CD4-positive, CD25-positive, alpha-beta regulatory T cell (primary cell): ENCODE measurements at regions not wholly inside any gene's neighbourhood (a gene's known extent, or its start where the extent isn't known, plus 50 kb on each side); places are given as distances from the start of the nearest gene placed in this dataset.

Experiments
- ATAC-seq, 2 donors: fragments of 150-1000 bp; cut with Tn5 transposase; one replicate each; pipeline ENCODE4 v1.10.0; 2021; ENCODE audit warnings: low read depth in 2 of 2, moderate number of reproducible peaks in 2 of 2, moderate library complexity in 1 of 2
- DNase-seq, 3 donors: peaks; one replicate each; pipeline versions ENCODE4 v3.0.0 to v3.0.0-alpha.2; 2012 to 2022; ENCODE audit warnings: mixed read lengths in 1 of 3
- H3K27ac ChIP-seq: one replicate; pipeline ENCODE4 v1.7.0; 2013; ENCODE audit warnings: mild to moderate bottlenecking, low read length; ENCODE audit not compliant: insufficient read depth, poor library complexity, severe bottlenecking
- H3K27me3 ChIP-seq: one replicate; pipeline ENCODE4 v1.7.0; 2013; ENCODE audit warnings: low read length; ENCODE audit not compliant: control insufficient read depth, insufficient read depth
- H3K36me3 ChIP-seq: one replicate; pipeline ENCODE4 v1.7.0; 2013; ENCODE audit warnings: mild to moderate bottlenecking, low read length, moderate library complexity; ENCODE audit not compliant: control insufficient read depth, insufficient read depth
- H3K4me1 ChIP-seq: 2 replicates; pipeline ENCODE4 v1.7.0; 2013; ENCODE audit warnings: mild to moderate bottlenecking, low read length; ENCODE audit not compliant: insufficient read depth, control insufficient read depth, poor library complexity, severe bottlenecking
- H3K4me3 ChIP-seq: one replicate; pipeline ENCODE4 v1.7.0; 2013; ENCODE audit warnings: low read depth, mild to moderate bottlenecking, low read length, moderate library complexity
- H3K9me3 ChIP-seq, 2 experiments: 1 replicate in 1 of 2; 2 replicates in 1 of 2; pipeline ENCODE4 v1.7.0; 2013; ENCODE audit warnings: low read length in 2 of 2, mild to moderate bottlenecking in 1 of 2, moderate library complexity in 1 of 2; ENCODE audit not compliant: control insufficient read depth in 2 of 2
- H3K27ac Mint-ChIP-seq, 3 donors: one replicate each; pipeline ENCODE4 v1.8.0; 2020 to 2022; ENCODE audit warnings: mild to moderate bottlenecking in 3 of 3, mixed read lengths in 3 of 3, moderate library complexity in 2 of 3
- H3K27me3 Mint-ChIP-seq: one replicate; pipeline ENCODE4 v1.8.0; 2022; ENCODE audit warnings: mild to moderate bottlenecking, mixed read lengths
- H3K36me3 Mint-ChIP-seq: one replicate; pipeline ENCODE4 v1.8.0; 2020; ENCODE audit warnings: mixed read lengths
- H3K4me1 Mint-ChIP-seq, 4 donors: one replicate each; pipeline ENCODE4 v1.8.0; 2020 to 2022; ENCODE audit warnings: mixed read lengths in 4 of 4, mild to moderate bottlenecking in 1 of 4
- H3K4me3 Mint-ChIP-seq, 4 donors: one replicate each; pipeline ENCODE4 v1.8.0; 2020 to 2022; ENCODE audit warnings: mild to moderate bottlenecking in 4 of 4, mixed read lengths in 4 of 4, moderate library complexity in 3 of 4
- H3K9me3 Mint-ChIP-seq, 7 donors: one replicate each; pipeline ENCODE4 v1.8.0; 2020 to 2022; ENCODE audit warnings: mixed read lengths in 7 of 7, mild to moderate bottlenecking in 3 of 7, moderate library complexity in 2 of 7

- ATAC-seq (no peak), DNase-seq (no peak)
- no peaks in the 10 kb centered on the region for H3K4me1 Mint-ChIP-seq
- peaks cover 7% of the 10 kb centered on the region for H3K27me3 Mint-ChIP-seq
- no peaks in the 10 kb centered on the region for H3K27me3 ChIP-seq
- H3K4me1 ChIP-seq = no peaks in the 10 kb centered on the region
- no peak overlapping the region for H3K27ac Mint-ChIP-seq
- H3K36me3 ChIP-seq = no peaks in the 10 kb centered on the region
- no peak overlapping the region for H3K4me3 ChIP-seq
- no peaks in the 10 kb centered on the region for H3K9me3 ChIP-seq
- no peak overlapping the region for H3K27ac ChIP-seq
- peaks cover 0 to 7% (median 5%) of the 10 kb centered on the region in 7 donors for H3K9me3 Mint-ChIP-seq
- H3K4me3 Mint-ChIP-seq = no peak overlapping the region
- H3K36me3 Mint-ChIP-seq = no peaks in the 10 kb centered on the region
Measured at GRCh38 chr4:148814030-148814429, 371.8 kb upstream of the NR3C2 start.

- DNase-seq (no peak), ATAC-seq (no peak)
- H3K4me3 ChIP-seq = no peak overlapping the region
- Mint-ChIP-seq H3K9me3 (peaks cover 0 to 7% (median 4%) of the 10 kb centered on the region in 7 donors), H3K27ac (no peak overlapping the region), H3K27me3 (peaks cover 7% of the 10 kb centered on the region), H3K36me3 (no peaks in the 10 kb centered on the region), H3K4me3 (no peak overlapping the region), H3K4me1 (no peaks in the 10 kb centered on the region)
- no peaks in the 10 kb centered on the region for H3K36me3 ChIP-seq
- no peaks in the 10 kb centered on the region for H3K4me1 ChIP-seq
- H3K27me3 ChIP-seq = no peaks in the 10 kb centered on the region
- no peaks in the 10 kb centered on the region for H3K9me3 ChIP-seq
- no peak overlapping the region for H3K27ac ChIP-seq
Measured at GRCh38 chr4:148813289-148813688, 371.1 kb upstream of the NR3C2 start.

- Histone ChIP-seq H3K4me1 (no peaks in the 10 kb centered on the region), H3K4me3 (no peak overlapping the region), H3K27me3 (no peaks in the 10 kb centered on the region), H3K27ac (no peak overlapping the region), H3K36me3 (no peaks in the 10 kb centered on the region), H3K9me3 (no peaks in the 10 kb centered on the region)
- Mint-ChIP-seq H3K4me3 (no peak overlapping the region), H3K27me3 (peaks cover 7% of the 10 kb centered on the region), H3K36me3 (no peaks in the 10 kb centered on the region), H3K4me1 (no peaks in the 10 kb centered on the region), H3K9me3 (peaks cover 0 to 7% (median 4%) of the 10 kb centered on the region in 7 donors), H3K27ac (no peak overlapping the region)
- DNase-seq (no peak), ATAC-seq (no peak)
Measured at GRCh38 chr4:148812101-148812500, 369.9 kb upstream of the NR3C2 start.

GRCh38 chr4:148810461-148810860 is 368.2 kb upstream of the NR3C2 start:
- no peak overlapping the region for H3K4me3 ChIP-seq
- H3K9me3 Mint-ChIP-seq = peaks cover 0 to 7% (median 0%) of the 10 kb centered on the region in 7 donors
- DNase-seq = no peak
- H3K27me3 Mint-ChIP-seq = peaks cover 7% of the 10 kb centered on the region
- no peak overlapping the region for H3K4me3 Mint-ChIP-seq
- H3K36me3 ChIP-seq = no peaks in the 10 kb centered on the region
- H3K27ac Mint-ChIP-seq = no peak overlapping the region
- H3K27me3 ChIP-seq = no peaks in the 10 kb centered on the region
- no peak overlapping the region for H3K27ac ChIP-seq
- no peaks in the 10 kb centered on the region for H3K4me1 ChIP-seq
- ATAC-seq = no peak
- H3K36me3 Mint-ChIP-seq = no peaks in the 10 kb centered on the region
- no peaks in the 10 kb centered on the region for H3K9me3 ChIP-seq
- no peaks in the 10 kb centered on the region for H3K4me1 Mint-ChIP-seq

- ATAC-seq = no peak
- H3K4me1 Mint-ChIP-seq = no peaks in the 10 kb centered on the region
Measured at GRCh38 chr4:148808416-148808815, 366.2 kb upstream of the NR3C2 start.

GRCh38 chr4:148800940-148801339 is 358.7 kb upstream of the NR3C2 start:
- no peak for ATAC-seq
- Histone ChIP-seq H3K36me3 (no peaks in the 10 kb centered on the region), H3K4me3 (no peak overlapping the region), H3K4me1 (no peaks in the 10 kb centered on the region), H3K27ac (no peak overlapping the region), H3K9me3 (no peaks in the 10 kb centered on the region), H3K27me3 (no peaks in the 10 kb centered on the region)
- Mint-ChIP-seq H3K9me3 (peaks cover 0 to 3% (median 0%) of the 10 kb centered on the region in 7 donors), H3K4me1 (no peaks in the 10 kb centered on the region), H3K4me3 (no peak overlapping the region), H3K27ac (no peak overlapping the region), H3K27me3 (no peaks in the 10 kb centered on the region), H3K36me3 (no peaks in the 10 kb centered on the region)
- no peak for DNase-seq

More at GRCh38 chr4:148808416-148808815, 366.2 kb upstream of the NR3C2 start:
- no peak for DNase-seq
- H3K36me3 Mint-ChIP-seq = no peaks in the 10 kb centered on the region
- Histone ChIP-seq H3K36me3 (no peaks in the 10 kb centered on the region), H3K27ac (no peak overlapping the region), H3K27me3 (no peaks in the 10 kb centered on the region), H3K9me3 (no peaks in the 10 kb centered on the region), H3K4me1 (no peaks in the 10 kb centered on the region), H3K4me3 (no peak overlapping the region)
- H3K27me3 Mint-ChIP-seq = no peaks in the 10 kb centered on the region
- no peak overlapping the region for H3K4me3 Mint-ChIP-seq
- H3K27ac Mint-ChIP-seq = no peak overlapping the region
- peaks cover 0 to 2% (median 0%) of the 10 kb centered on the region in 7 donors for H3K9me3 Mint-ChIP-seq

GRCh38 chr4:148800336-148800885 is 358.2 kb upstream of the NR3C2 start:
- Histone ChIP-seq H3K4me3 (no peak overlapping the region), H3K27ac (no peak overlapping the region), H3K4me1 (no peaks in the 10 kb centered on the region), H3K36me3 (no peaks in the 10 kb centered on the region), H3K9me3 (no peaks in the 10 kb centered on the region), H3K27me3 (no peaks in the 10 kb centered on the region)
- H3K27ac Mint-ChIP-seq = no peak overlapping the region
- H3K27me3 Mint-ChIP-seq = no peaks in the 10 kb centered on the region
- H3K4me3 Mint-ChIP-seq = no peak overlapping the region
- H3K9me3 Mint-ChIP-seq = peaks cover 0 to 3% (median 0%) of the 10 kb centered on the region in 7 donors
- ATAC-seq (no peak), DNase-seq (no peak)
- no peaks in the 10 kb centered on the region for H3K4me1 Mint-ChIP-seq
- H3K36me3 Mint-ChIP-seq = no peaks in the 10 kb centered on the region

GRCh38 chr4:148795156-148795864 is 353.1 kb upstream of the NR3C2 start:
- Histone ChIP-seq H3K4me3 (no peak overlapping the region), H3K36me3 (no peaks in the 10 kb centered on the region), H3K4me1 (no peaks in the 10 kb centered on the region), H3K27me3 (no peaks in the 10 kb centered on the region), H3K9me3 (no peaks in the 10 kb centered on the region), H3K27ac (no peak overlapping the region)
- DNase-seq (no peak), ATAC-seq (no peak)
- H3K4me1 Mint-ChIP-seq = no peaks in the 10 kb centered on the region
- H3K27ac Mint-ChIP-seq = no peak overlapping the region
- no peaks in the 10 kb centered on the region for H3K27me3 Mint-ChIP-seq
- no peak overlapping the region for H3K4me3 Mint-ChIP-seq
- peaks cover 0 to 3% (median 0%) of the 10 kb centered on the region in 7 donors for H3K9me3 Mint-ChIP-seq
- H3K36me3 Mint-ChIP-seq = no peaks in the 10 kb centered on the region
